ENCODE measurements at regions not wholly inside any gene's neighbourhood (a gene's known extent, or its start where the extent isn't known, plus 50 kb on each side); places are given as distances from the start of the nearest gene placed in this dataset.

DNA sequence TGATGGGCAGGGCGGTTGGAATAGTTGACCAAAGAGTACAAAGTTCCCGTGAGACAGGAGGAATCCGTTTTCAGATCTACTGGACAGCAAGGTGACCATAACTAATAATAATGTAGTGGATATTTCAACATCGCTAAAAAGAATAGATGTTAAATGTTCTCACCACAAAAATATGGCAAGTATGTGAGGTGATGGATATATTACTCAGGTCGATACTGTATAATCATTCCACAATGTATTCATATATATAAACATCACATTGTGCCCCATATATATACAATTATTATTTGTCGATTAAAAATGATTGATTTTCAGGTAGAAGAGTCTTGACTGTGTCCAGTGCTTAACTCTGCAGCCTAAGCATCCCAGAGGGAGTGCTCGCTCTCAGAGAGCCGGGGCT lies 141.6 kb upstream of the TENM3 start:
- no peaks in the 10 kb centered on the region for H3K36me3 ChIP-seq (ENCODE audit: insufficient read depth, low read length, poor library complexity, severe bottlenecking)
- ChIA-PET CTCF (no interaction called here), POLR2A (ENCODE audit: low non-redundant PET) (no interaction called here)
- no peaks in the 10 kb centered on the region for H3K4me1 ChIP-seq (ENCODE audit: insufficient read depth, low read length, poor library complexity, severe bottlenecking)
- BruUV-seq (replicated peaks) = no TSS peak
- no peaks in the 10 kb centered on the region for H3K27me3 ChIP-seq (replicated peaks; ENCODE audit: insufficient read depth, low read depth, low read length, poor library complexity)
- no peaks in the 10 kb centered on the region for H3K9me3 ChIP-seq (ENCODE audit: low read depth, low read length, poor library complexity, severe bottlenecking)
- intact Hi-C loops (cut with micrococcal nuclease; ENCODE audit: unreplicated experiment) = no loop called here
- no peak for TF ChIP-seq EZH2 (IDR thresholded peaks at IDR 0.05; ENCODE audit: borderline replicate concordance, low read depth, low read length, poor library complexity, severe bottlenecking)
- TF ChIP-seq CTCF (conservative IDR thresholded peaks at IDR 0.05; ENCODE audit: low read depth, low read length) = no peak
- no peak overlapping the region for H3K4me3 ChIP-seq (ENCODE audit: low read depth, low read length, poor library complexity, severe bottlenecking)
- no peak overlapping the region for H3K27ac ChIP-seq (ENCODE audit: low read depth, low read length, poor library complexity, severe bottlenecking)
- no peak for DNase-seq (ENCODE audit: low spot score)

- intact Hi-C loops (cut with micrococcal nuclease; ENCODE audit: unreplicated experiment) = no loop called here
- Histone ChIP-seq H3K4me3 (ENCODE audit: low read depth, low read length, poor library complexity, severe bottlenecking) (no peak overlapping the region), H3K36me3 (ENCODE audit: insufficient read depth, low read length, poor library complexity, severe bottlenecking) (no peaks in the 10 kb centered on the region), H3K27me3 (replicated peaks; ENCODE audit: insufficient read depth, low read depth, low read length, poor library complexity) (no peaks in the 10 kb centered on the region), H3K4me1 (ENCODE audit: insufficient read depth, low read length, poor library complexity, severe bottlenecking) (no peaks in the 10 kb centered on the region), H3K27ac (ENCODE audit: low read depth, low read length, poor library complexity, severe bottlenecking) (no peak overlapping the region), H3K9me3 (ENCODE audit: low read depth, low read length, poor library complexity, severe bottlenecking) (no peaks in the 10 kb centered on the region)
- no peak for TF ChIP-seq CTCF (conservative IDR thresholded peaks at IDR 0.05; ENCODE audit: low read depth, low read length)
- no peak for TF ChIP-seq EZH2 (IDR thresholded peaks at IDR 0.05; ENCODE audit: borderline replicate concordance, low read depth, low read length, poor library complexity, severe bottlenecking)
- no peak for DNase-seq (ENCODE audit: low spot score)
- no TSS peak for BruUV-seq (replicated peaks)
- CTCF ChIA-PET = no interaction called here
- POLR2A ChIA-PET (ENCODE audit: low non-redundant PET) = no interaction called here
Observed at GRCh38 chr4:182102576-182102975, 140.6 kb upstream of the TENM3 start.

- Histone ChIP-seq H3K36me3 (ENCODE audit: insufficient read depth, low read length, poor library complexity, severe bottlenecking) (no peaks in the 10 kb centered on the region), H3K27me3 (replicated peaks; ENCODE audit: insufficient read depth, low read depth, low read length, poor library complexity) (no peaks in the 10 kb centered on the region), H3K4me1 (ENCODE audit: insufficient read depth, low read length, poor library complexity, severe bottlenecking) (no peaks in the 10 kb centered on the region), H3K27ac (ENCODE audit: low read depth, low read length, poor library complexity, severe bottlenecking) (no peak overlapping the region), H3K9me3 (ENCODE audit: low read depth, low read length, poor library complexity, severe bottlenecking) (no peaks in the 10 kb centered on the region), H3K4me3 (ENCODE audit: low read depth, low read length, poor library complexity, severe bottlenecking) (no peak overlapping the region)
- CTCF ChIA-PET = no interaction called here
- intact Hi-C loops (cut with micrococcal nuclease; ENCODE audit: unreplicated experiment) = no loop called here
- no peak for TF ChIP-seq CTCF (conservative IDR thresholded peaks at IDR 0.05; ENCODE audit: low read depth, low read length)
- TF ChIP-seq EZH2 (IDR thresholded peaks at IDR 0.05; ENCODE audit: borderline replicate concordance, low read depth, low read length, poor library complexity, severe bottlenecking) = no peak
- BruUV-seq (replicated peaks) = no TSS peak
- DNase-seq (ENCODE audit: low spot score) = no peak
- POLR2A ChIA-PET (ENCODE audit: low non-redundant PET) = interaction anchor here (0.6 kb wide), 1 partner anchor 32 kb away, joined by 5 read pairs; no protein-coding TSS in a partner anchor
Observed at GRCh38 chr4:182103614-182104319, 139.4 kb upstream of the TENM3 start.
